H9 (cell line): ENCODE measurements at regions not wholly inside any gene's neighbourhood (a gene's known extent, or its start where the extent isn't known, plus 50 kb on each side); places are given as distances from the start of the nearest gene placed in this dataset.
"Not testable (repeated sequence)": the region's sequence is repeated elsewhere in the genome, so short reads cannot be mapped to it uniquely, and the experiment has no call there.

Experiments
- DNase-seq: peaks from one replicate; pipeline ENCODE4 v3.0.0-alpha.2; 2017
- H2AFZ ChIP-seq: one replicate; pipeline ENCODE4 v1.6.1; 2013; ENCODE audit warnings: mild to moderate bottlenecking, low read length, control low read depth, moderate library complexity
- H2AK5ac ChIP-seq: 2 replicates; pipeline ENCODE4 v1.6.1; 2013; ENCODE audit warnings: low read length, control low read depth, mixed read lengths; ENCODE audit not compliant: insufficient read length
- H2BK120ac ChIP-seq: one replicate; pipeline ENCODE4 v1.6.1; 2013; ENCODE audit warnings: low read depth, mild to moderate bottlenecking, low read length, control low read depth, inconsistent platforms; ENCODE audit not compliant: poor library complexity, severe bottlenecking
- H2BK12ac ChIP-seq: 2 replicates; pipeline ENCODE4 v1.6.1; 2013; ENCODE audit warnings: low read length, control low read depth, mixed read lengths, low read depth; ENCODE audit not compliant: insufficient read length
- H2BK15ac ChIP-seq: 2 replicates; pipeline ENCODE4 v1.6.1; 2013; ENCODE audit warnings: low read depth, low read length, control low read depth
- H2BK20ac ChIP-seq: one replicate; pipeline ENCODE4 v1.6.1; 2013; ENCODE audit warnings: low read depth, mild to moderate bottlenecking, low read length, control low read depth, inconsistent platforms; ENCODE audit not compliant: poor library complexity, severe bottlenecking
- H2BK5ac ChIP-seq: 2 replicates; pipeline ENCODE4 v1.6.1; 2013; ENCODE audit warnings: low read length, control low read depth, mixed read lengths; ENCODE audit not compliant: insufficient read length
- H3K14ac ChIP-seq: 2 replicates; pipeline ENCODE4 v1.6.1; 2013; ENCODE audit warnings: low read length, control low read depth; ENCODE audit not compliant: insufficient read depth
- H3K18ac ChIP-seq: 2 replicates; pipeline ENCODE4 v1.6.1; 2013; ENCODE audit warnings: low read depth, mild to moderate bottlenecking, mixed read lengths, low read length, control low read depth; ENCODE audit not compliant: insufficient read length
- H3K23ac ChIP-seq: 2 replicates; pipeline ENCODE4 v1.6.1; 2013; ENCODE audit warnings: low read length, control low read depth, mixed read lengths, low read depth; ENCODE audit not compliant: insufficient read length
- H3K23me2 ChIP-seq: 2 replicates; pipeline ENCODE4 v1.6.1; 2013; ENCODE audit warnings: low read depth, mild to moderate bottlenecking, mixed read lengths, low read length, control low read depth; ENCODE audit not compliant: insufficient read length, poor library complexity, severe bottlenecking
- H3K27ac ChIP-seq: 2 replicates; pipeline ENCODE4 v1.5.1; 2013; ENCODE audit warnings: low read length, control low read depth, mixed read lengths, low read depth; ENCODE audit not compliant: insufficient read length
- H3K27me3 ChIP-seq: 2 replicates; pipeline ENCODE4 v1.6.1; 2013; ENCODE audit warnings: low read length, control low read depth, inconsistent platforms; ENCODE audit not compliant: insufficient read depth
- H3K4ac ChIP-seq: 2 replicates; pipeline ENCODE4 v1.6.1; 2013; ENCODE audit warnings: low read depth, mild to moderate bottlenecking, control low read depth, inconsistent platforms, low read length, moderate library complexity
- H3K4me1 ChIP-seq: 2 replicates; pipeline ENCODE4 v1.6.1; 2013; ENCODE audit warnings: low read length, control low read depth, inconsistent platforms; ENCODE audit not compliant: insufficient read depth
- H3K4me2 ChIP-seq: 2 replicates; pipeline ENCODE4 v1.6.1; 2013; ENCODE audit warnings: low read length, control low read depth, mixed read lengths; ENCODE audit not compliant: insufficient read length, insufficient read depth
- H3K56ac ChIP-seq: 2 replicates; pipeline ENCODE4 v1.6.1; 2013; ENCODE audit warnings: low read depth, mild to moderate bottlenecking, mixed read lengths, low read length, control low read depth; ENCODE audit not compliant: insufficient read length
- H3K79me1 ChIP-seq: 2 replicates; pipeline ENCODE4 v1.6.1; 2013; ENCODE audit warnings: low read depth, mild to moderate bottlenecking, moderate library complexity, low read length, control low read depth, inconsistent platforms; ENCODE audit not compliant: insufficient read depth, poor library complexity, severe bottlenecking
- H3K79me2 ChIP-seq: 2 replicates; pipeline ENCODE4 v1.6.1; 2013; ENCODE audit warnings: low read length, control low read depth, inconsistent platforms; ENCODE audit not compliant: insufficient read depth
- H3K9ac ChIP-seq: 2 replicates; pipeline ENCODE4 v1.6.1; 2013; ENCODE audit warnings: low read length, control low read depth, mixed read lengths; ENCODE audit not compliant: insufficient read length; ENCODE audit errors: extremely low read depth
- H3K9me3 ChIP-seq: one replicate; pipeline ENCODE4 v1.6.1; 2013; ENCODE audit warnings: low read depth, low read length, inconsistent platforms; ENCODE audit not compliant: control insufficient read depth
- H3T11ph ChIP-seq: one replicate; pipeline ENCODE4 v1.6.1; 2013; ENCODE audit warnings: mild to moderate bottlenecking, low read length, control low read depth, inconsistent platforms
- H4K20me1 ChIP-seq: one replicate; pipeline ENCODE4 v1.6.1; 2013; ENCODE audit not compliant: control insufficient read depth, insufficient read length, insufficient read depth
- H4K5ac ChIP-seq: 2 replicates; pipeline ENCODE4 v1.6.1; 2013; ENCODE audit warnings: low read depth, mild to moderate bottlenecking, mixed read lengths, low read length, control low read depth; ENCODE audit not compliant: insufficient read length
- H4K8ac ChIP-seq: replicated peaks from 2 replicates; pipeline ENCODE4 v1.6.1; 2013; ENCODE audit warnings: low read length, control low read depth, mixed read lengths, low read depth; ENCODE audit not compliant: insufficient read length
- H4K91ac ChIP-seq: 2 replicates; pipeline ENCODE4 v1.6.1; 2013; ENCODE audit warnings: low read depth, mild to moderate bottlenecking, moderate library complexity, mixed read lengths, low read length, control low read depth; ENCODE audit not compliant: insufficient read length
- H3K27ac Mint-ChIP-seq, 3 experiments: 2 replicates in 2 of 3; 3 replicates in 1 of 3; pipeline ENCODE4 v1.8.0; 2020 to 2021; ENCODE audit warnings: mixed read lengths in 3 of 3, mild to moderate bottlenecking in 1 of 3, moderate library complexity in 1 of 3
- H3K27me3 Mint-ChIP-seq: 2 replicates; pipeline ENCODE4 v1.8.0; 2021; ENCODE audit warnings: low read depth, mild to moderate bottlenecking, moderate library complexity, mixed read lengths
- H3K36me3 Mint-ChIP-seq, 3 experiments: 2 replicates in 2 of 3; 3 replicates in 1 of 3; pipeline ENCODE4 v1.8.0; 2020 to 2021; ENCODE audit warnings: low read depth in 3 of 3, mixed read lengths in 3 of 3; ENCODE audit not compliant: insufficient read depth in 1 of 3
- H3K4me1 Mint-ChIP-seq, 2 experiments: 2 replicates each; pipeline ENCODE4 v1.8.0; 2020; ENCODE audit warnings: mixed read lengths in 2 of 2
- H3K4me3 Mint-ChIP-seq, 2 experiments: 2 replicates in 1 of 2; 3 replicates in 1 of 2; pipeline ENCODE4 v1.8.0; 2020 to 2021; ENCODE audit warnings: mild to moderate bottlenecking in 2 of 2, mixed read lengths in 2 of 2, moderate library complexity in 1 of 2
- H3K9me3 Mint-ChIP-seq, 2 experiments: 2 replicates in 1 of 2; 3 replicates in 1 of 2; pipeline ENCODE4 v1.8.0; 2020; ENCODE audit warnings: mild to moderate bottlenecking in 2 of 2, mixed read lengths in 2 of 2, moderate library complexity in 1 of 2
- WGBS: extraction: QIAGEN DNeasy Blood & Tissue Kit; methylation state at CpG from one replicate; pipeline ENCODE4 v1.1.7; 2013; ENCODE audit warnings: missing lambda C conversion rate, low lambda C conversion rate, mixed read lengths; ENCODE audit not compliant: insufficient read length; ENCODE audit errors: extremely low coverage; 5-methylcytosine and 5-hydroxymethylcytosine counted together
- TF ChIP-seq, protein P1 (sequence below): fragments of 200-600 bp; sonication (generic); conservative IDR thresholded peaks from 3 replicates; pipeline ENCODE4 v1.8.0; 2021; ENCODE audit warnings: antibody characterized with exemption, mild to moderate bottlenecking

DNA sequence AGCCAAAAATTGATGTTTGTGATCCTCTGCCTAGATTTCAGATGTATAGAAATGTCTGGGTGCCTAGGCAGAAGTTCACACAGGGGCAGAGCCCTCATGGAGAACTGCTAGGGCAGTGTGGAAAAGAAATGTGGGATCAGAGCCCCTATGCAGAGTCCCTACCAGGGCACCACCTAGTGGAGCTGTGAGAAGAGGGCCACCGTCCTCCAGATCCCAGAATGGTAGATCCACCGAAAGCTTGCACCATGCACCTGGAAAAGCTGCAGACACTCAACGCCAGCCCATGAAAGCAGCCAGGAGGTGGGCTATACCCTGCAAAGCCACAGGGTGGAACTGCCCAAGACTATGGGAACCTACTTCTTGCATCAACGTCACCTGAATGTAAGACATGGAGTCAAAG, 292.9 kb downstream of the PRDM9 start:
- H3K4me3 Mint-ChIP-seq, H3K4ac ChIP-seq, H3K9me3 ChIP-seq, H3K36me3 Mint-ChIP-seq, H3K23ac ChIP-seq, H3K23me2 ChIP-seq, H3K27ac Mint-ChIP-seq, H3K27me3 ChIP-seq, H4K5ac ChIP-seq, H2BK15ac ChIP-seq, H4K91ac ChIP-seq, H3K9ac ChIP-seq, H2BK12ac ChIP-seq, H2BK120ac ChIP-seq, H2BK5ac ChIP-seq, H3K27ac ChIP-seq, H3K56ac ChIP-seq, H3K14ac ChIP-seq, H4K8ac ChIP-seq, H3K18ac ChIP-seq, H3K4me1 ChIP-seq, H3T11ph ChIP-seq, H3K27me3 Mint-ChIP-seq, H2AK5ac ChIP-seq, H3K4me1 Mint-ChIP-seq, H3K4me2 ChIP-seq, H3K79me2 ChIP-seq, H3K9me3 Mint-ChIP-seq, H4K20me1 ChIP-seq, H2BK20ac ChIP-seq, H2AFZ ChIP-seq, H3K79me1 ChIP-seq: not testable (repeated sequence)
- DNase-seq, result peak; percentile 47
- TF ChIP-seq, protein P1, sequence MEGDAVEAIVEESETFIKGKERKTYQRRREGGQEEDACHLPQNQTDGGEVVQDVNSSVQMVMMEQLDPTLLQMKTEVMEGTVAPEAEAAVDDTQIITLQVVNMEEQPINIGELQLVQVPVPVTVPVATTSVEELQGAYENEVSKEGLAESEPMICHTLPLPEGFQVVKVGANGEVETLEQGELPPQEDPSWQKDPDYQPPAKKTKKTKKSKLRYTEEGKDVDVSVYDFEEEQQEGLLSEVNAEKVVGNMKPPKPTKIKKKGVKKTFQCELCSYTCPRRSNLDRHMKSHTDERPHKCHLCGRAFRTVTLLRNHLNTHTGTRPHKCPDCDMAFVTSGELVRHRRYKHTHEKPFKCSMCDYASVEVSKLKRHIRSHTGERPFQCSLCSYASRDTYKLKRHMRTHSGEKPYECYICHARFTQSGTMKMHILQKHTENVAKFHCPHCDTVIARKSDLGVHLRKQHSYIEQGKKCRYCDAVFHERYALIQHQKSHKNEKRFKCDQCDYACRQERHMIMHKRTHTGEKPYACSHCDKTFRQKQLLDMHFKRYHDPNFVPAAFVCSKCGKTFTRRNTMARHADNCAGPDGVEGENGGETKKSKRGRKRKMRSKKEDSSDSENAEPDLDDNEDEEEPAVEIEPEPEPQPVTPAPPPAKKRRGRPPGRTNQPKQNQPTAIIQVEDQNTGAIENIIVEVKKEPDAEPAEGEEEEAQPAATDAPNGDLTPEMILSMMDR, result peak; percentile 51
- no CpG with 5 or more reads among the region's 4 CpGs for WGBS
